GM21423 (cell line): ENCODE measurements at regions not wholly inside any gene's neighbourhood (a gene's known extent, or its start where the extent isn't known, plus 50 kb on each side); places are given as distances from the start of the nearest gene placed in this dataset.

Source experiments
- ATAC-seq: cut with Tn5 transposase; IDR thresholded peaks from one replicate; pipeline ENCODE4 v1.9.1; 2021; ENCODE audit warnings: mild to moderate bottlenecking, moderate library complexity; ENCODE audit not compliant: unreplicated experiment

- no peak for ATAC-seq
Measured at GRCh38 chr4:26020083-26020668, 106.2 kb downstream of the SMIM20 start.

GRCh38 chr4:26020881-26021280 lies 106.9 kb downstream of the SMIM20 start:
- ATAC-seq: no peak

- ATAC-seq: no peak
Measured at GRCh38 chr4:26021417-26022345, 107.7 kb downstream of the SMIM20 start.

GRCh38 chr4:26022346-26023202 lies 108.6 kb downstream of the SMIM20 start:
- ATAC-seq: no peak

GRCh38 chr4:26023203-26023972 lies 109.4 kb downstream of the SMIM20 start:
- no peak for ATAC-seq

GRCh38 chr4:26024079-26024478 lies 110.1 kb downstream of the SMIM20 start:
- no peak for ATAC-seq

GRCh38 chr4:26028133-26028792 lies 114.2 kb downstream of the SMIM20 start:
- ATAC-seq: no peak

GRCh38 chr4:26028793-26029567 lies 115.0 kb downstream of the SMIM20 start:
- ATAC-seq: peak; percentile 90

- no peak for ATAC-seq
Measured at GRCh38 chr4:26029568-26030131, 115.6 kb downstream of the SMIM20 start.

GRCh38 chr4:26030260-26030667 lies 116.2 kb downstream of the SMIM20 start:
- ATAC-seq: no peak

- ATAC-seq: no peak
Measured at GRCh38 chr4:26030780-26031179, 116.8 kb downstream of the SMIM20 start.

GRCh38 chr4:26031704-26032103 lies 117.7 kb downstream of the SMIM20 start:
- no peak for ATAC-seq

GRCh38 chr4:26032142-26032541 lies 118.1 kb downstream of the SMIM20 start:
- ATAC-seq: no peak

- no peak for ATAC-seq
Measured at GRCh38 chr4:26032630-26033317, 118.8 kb downstream of the SMIM20 start.

GRCh38 chr4:26033389-26033788 lies 119.4 kb downstream of the SMIM20 start:
- ATAC-seq: no peak

- ATAC-seq: no peak
Measured at GRCh38 chr4:26034849-26035248, 120.8 kb downstream of the SMIM20 start.

- no peak for ATAC-seq
Measured at GRCh38 chr4:26035921-26036320, 121.9 kb downstream of the SMIM20 start.

GRCh38 chr4:26039639-26040359 lies 125.8 kb downstream of the SMIM20 start:
- no peak for ATAC-seq
